ENCODE measurements at regions not wholly inside any gene's neighbourhood (a gene's known extent, or its start where the extent isn't known, plus 50 kb on each side); places are given as distances from the start of the nearest gene placed in this dataset.

- Histone ChIP-seq H3K27ac (ENCODE audit: low read depth in 1 of 2, low read length in 2 of 2) (no peak overlapping the region), H3K9me3 (ENCODE audit: control insufficient read depth in 1 of 2, insufficient read depth in 1 of 2, low read length in 2 of 2) (peaks cover 0 to 3% of the 10 kb centered on the region in 2 experiments), H3K27me3 (ENCODE audit: control insufficient read depth in 1 of 2, insufficient read depth in 2 of 2, low read length in 2 of 2) (no peaks in the 10 kb centered on the region), H3K4me1 (ENCODE audit: insufficient read depth, low read length) (no peaks in the 10 kb centered on the region), H3K36me3 (ENCODE audit: insufficient read depth, low read length) (no peaks in the 10 kb centered on the region), H3K4me3 (ENCODE audit: low read length) (no peak overlapping the region)
- CTCF ChIA-PET = interaction anchor here (1.0 kb wide), 1 partner anchor 10 kb away, joined by 3 read pairs; no protein-coding TSS in a partner anchor
- H3K4me3 Mint-ChIP-seq = no peak overlapping the region
- no peaks in the 10 kb centered on the region for H3K27me3 Mint-ChIP-seq
- H3K36me3 Mint-ChIP-seq (ENCODE audit: low read depth) = no peaks in the 10 kb centered on the region
- ATAC-seq (ENCODE audit: poor library complexity) (no peak), DNase-seq (no peak)
- POLR2A ChIA-PET = no interaction called here
- H3K4me1 Mint-ChIP-seq (ENCODE audit: low read depth) = no peaks in the 10 kb centered on the region
- intact Hi-C loops (cut with DNase I, micrococcal nuclease) = no loop called here
- TF ChIP-seq CTCF (IDR thresholded peaks at IDR 0.05) = no peak
- H3K9me3 Mint-ChIP-seq = peaks cover 8% of the 10 kb centered on the region
- H3K27ac Mint-ChIP-seq = no peak overlapping the region
Observed at GRCh38 chr3:118011910-118012309, 1022.7 kb downstream of the IGSF11 start.

GRCh38 chr3:118029049-118029448, 1005.6 kb downstream of the IGSF11 start:
- no peaks in the 10 kb centered on the region for H3K36me3 ChIP-seq (ENCODE audit: insufficient read depth, low read length)
- POLR2A ChIA-PET = no interaction called here
- peaks cover 9 to 15% of the 10 kb centered on the region in 2 experiments for H3K9me3 ChIP-seq (ENCODE audit: control insufficient read depth in 1 of 2, insufficient read depth in 1 of 2, low read length in 2 of 2)
- no peaks in the 10 kb centered on the region for H3K27me3 Mint-ChIP-seq
- CTCF ChIA-PET = no interaction called here
- H3K36me3 Mint-ChIP-seq (ENCODE audit: low read depth) = no peaks in the 10 kb centered on the region
- no peaks in the 10 kb centered on the region for H3K4me1 Mint-ChIP-seq (ENCODE audit: low read depth)
- H3K4me3 Mint-ChIP-seq = no peak overlapping the region
- intact Hi-C loops (cut with DNase I, micrococcal nuclease) = no loop called here
- TF ChIP-seq CTCF (IDR thresholded peaks at IDR 0.05) = no peak
- no peaks in the 10 kb centered on the region for H3K27me3 ChIP-seq (ENCODE audit: control insufficient read depth in 1 of 2, insufficient read depth in 2 of 2, low read length in 2 of 2)
- H3K4me1 ChIP-seq (ENCODE audit: insufficient read depth, low read length) = no peaks in the 10 kb centered on the region
- H3K27ac Mint-ChIP-seq = no peak overlapping the region
- H3K27ac ChIP-seq (ENCODE audit: low read depth in 1 of 2, low read length in 2 of 2) = no peak overlapping the region
- ATAC-seq (ENCODE audit: poor library complexity) = no peak
- H3K9me3 Mint-ChIP-seq = peaks cover 37% of the 10 kb centered on the region
- no peak overlapping the region for H3K4me3 ChIP-seq (ENCODE audit: low read length)
- no peak for DNase-seq

GRCh38 chr3:118036215-118036614, 998.4 kb downstream of the IGSF11 start:
- Histone ChIP-seq H3K27ac (ENCODE audit: low read depth in 1 of 2, low read length in 2 of 2) (no peak overlapping the region), H3K9me3 (ENCODE audit: control insufficient read depth in 1 of 2, insufficient read depth in 1 of 2, low read length in 2 of 2) (peaks cover 12 to 16% of the 10 kb centered on the region in 2 experiments), H3K36me3 (ENCODE audit: insufficient read depth, low read length) (no peaks in the 10 kb centered on the region), H3K4me1 (ENCODE audit: insufficient read depth, low read length) (no peaks in the 10 kb centered on the region), H3K27me3 (ENCODE audit: control insufficient read depth in 1 of 2, insufficient read depth in 2 of 2, low read length in 2 of 2) (no peaks in the 10 kb centered on the region), H3K4me3 (ENCODE audit: low read length) (no peak overlapping the region)
- no peaks in the 10 kb centered on the region for H3K4me1 Mint-ChIP-seq (ENCODE audit: low read depth)
- intact Hi-C loops (cut with DNase I, micrococcal nuclease) = no loop called here
- no peaks in the 10 kb centered on the region for H3K27me3 Mint-ChIP-seq
- no peaks in the 10 kb centered on the region for H3K36me3 Mint-ChIP-seq (ENCODE audit: low read depth)
- POLR2A ChIA-PET = no interaction called here
- no peak overlapping the region for H3K27ac Mint-ChIP-seq
- DNase-seq = no peak
- ATAC-seq (ENCODE audit: poor library complexity) = no peak
- peaks cover 27% of the 10 kb centered on the region for H3K9me3 Mint-ChIP-seq
- CTCF ChIA-PET = no interaction called here
- no peak overlapping the region for H3K4me3 Mint-ChIP-seq
- TF ChIP-seq CTCF (IDR thresholded peaks at IDR 0.05) = no peak

Measured in CD4-positive, alpha-beta T cell (primary cell).